ENCODE measurements at regions not wholly inside any gene's neighbourhood (a gene's known extent, or its start where the extent isn't known, plus 50 kb on each side); places are given as distances from the start of the nearest gene placed in this dataset.

DNA sequence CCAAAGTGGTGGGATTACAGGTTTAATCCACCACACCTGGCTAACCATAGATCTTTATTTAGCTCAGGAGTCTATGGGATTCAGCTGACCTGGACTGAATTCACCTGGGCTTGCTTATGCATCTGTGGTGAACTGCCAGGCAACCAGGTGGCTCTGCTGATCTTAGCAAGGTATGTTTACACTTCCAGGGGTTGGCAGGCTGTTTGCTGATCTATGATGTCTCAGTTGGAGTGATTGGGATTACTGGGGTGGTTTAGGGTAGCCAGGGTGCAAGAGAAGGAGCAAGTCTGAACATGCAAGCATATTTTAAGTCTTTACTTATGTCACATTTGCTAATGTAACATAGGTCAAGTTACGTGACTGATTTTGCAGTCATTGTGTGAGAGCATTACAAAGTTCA is 63.6 kb upstream of the JAK2 start:
- peak; percentile 14 for DNase-seq

GRCh38 chr9:4922101-4922500 is 63.0 kb upstream of the JAK2 start:
- DNase-seq: no peak

DNA sequence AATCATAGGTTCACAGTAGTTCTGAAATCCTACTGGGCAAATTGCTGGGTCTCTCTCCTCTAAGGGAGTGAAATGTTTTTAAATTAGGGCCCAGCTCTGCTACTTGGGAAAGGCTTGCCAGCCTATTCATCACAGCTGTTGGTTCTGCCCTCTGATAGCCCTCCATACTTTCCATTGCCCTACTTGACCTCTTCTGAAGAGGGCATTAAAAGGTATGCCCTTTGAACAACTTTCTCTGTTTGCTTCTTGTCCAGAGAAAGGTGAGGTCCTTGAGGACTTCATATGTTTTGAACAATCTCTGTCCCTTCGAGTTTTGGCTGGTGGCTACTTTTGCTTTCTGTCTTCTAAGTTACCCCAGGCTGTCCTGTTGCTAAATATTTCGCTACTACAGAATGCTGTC is 62.3 kb upstream of the JAK2 start:
- no peak for DNase-seq

- DNase-seq: no peak
These were observed 61.9 kb upstream of the JAK2 start for GRCh38 chr9:4923141-4923540.

GRCh38 chr9:4923580-4924544 is 61.2 kb upstream of the JAK2 start:
- DNase-seq: no peak

DNA sequence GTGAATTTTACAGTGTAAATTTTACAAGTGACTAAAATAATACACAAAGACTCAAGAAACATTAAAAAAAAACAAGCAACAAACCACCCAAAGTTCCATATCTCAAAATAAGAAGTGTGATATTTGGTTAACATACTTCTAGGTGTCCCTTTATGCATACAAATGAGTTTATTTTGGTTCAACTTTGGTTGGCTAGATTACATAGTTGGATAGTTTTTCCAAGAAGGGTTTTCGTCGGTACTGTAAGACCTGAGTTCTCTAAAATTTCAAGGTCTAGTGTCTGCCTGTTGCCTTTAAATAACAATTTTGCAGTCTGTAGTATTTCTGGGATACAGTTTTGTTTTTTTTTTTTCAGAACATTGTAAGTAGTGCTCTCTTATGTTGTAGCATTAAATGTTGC is 58.8 kb upstream of the JAK2 start:
- DNase-seq: no peak

DNA sequence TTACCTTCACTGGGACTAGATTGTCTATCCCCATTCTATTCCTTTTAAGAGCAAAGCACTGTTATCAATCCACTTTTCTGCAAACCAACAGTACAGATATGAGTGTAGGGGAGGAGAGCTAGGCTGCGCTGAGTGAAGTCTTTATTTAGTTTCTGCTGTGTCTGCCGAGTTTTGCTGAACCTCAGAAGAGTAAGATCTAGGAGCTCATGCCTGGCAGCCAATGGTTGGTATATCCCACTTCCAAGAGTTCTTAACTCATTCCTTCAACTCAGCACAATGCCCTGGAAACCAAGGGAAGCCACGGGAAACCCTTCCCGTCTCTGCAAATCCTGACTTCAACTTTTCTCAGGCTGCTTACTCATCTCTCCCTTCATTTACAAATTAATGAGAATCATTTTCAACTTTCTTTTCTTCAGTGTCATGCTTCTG is 58.0 kb upstream of the JAK2 start:
- no peak for DNase-seq

DNA sequence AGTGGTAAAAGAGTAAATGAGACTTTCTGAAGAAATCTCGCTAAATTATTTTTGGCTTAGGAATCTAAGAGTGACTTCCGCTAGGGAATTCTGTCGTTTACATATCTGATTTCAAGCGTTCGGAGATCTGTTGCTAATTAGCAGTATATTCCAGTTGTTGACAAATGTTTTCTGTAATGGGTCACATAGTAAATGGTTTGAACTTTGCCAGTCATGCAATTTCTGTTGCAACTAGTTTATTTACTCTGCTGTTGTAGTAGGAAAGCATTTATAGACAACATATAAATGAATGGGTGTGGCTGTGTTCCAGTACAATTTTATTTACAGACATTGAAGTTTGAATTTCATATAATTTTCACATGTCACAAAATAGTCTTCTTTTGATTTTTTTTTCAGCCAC is 57.4 kb upstream of the JAK2 start:
- DNase-seq: no peak

GRCh38 chr9:4929917-4930316 is 55.2 kb upstream of the JAK2 start:
- no peak for DNase-seq

- no peak for DNase-seq
These were observed 52.4 kb upstream of the JAK2 start for GRCh38 chr9:4932681-4933080.

DNA sequence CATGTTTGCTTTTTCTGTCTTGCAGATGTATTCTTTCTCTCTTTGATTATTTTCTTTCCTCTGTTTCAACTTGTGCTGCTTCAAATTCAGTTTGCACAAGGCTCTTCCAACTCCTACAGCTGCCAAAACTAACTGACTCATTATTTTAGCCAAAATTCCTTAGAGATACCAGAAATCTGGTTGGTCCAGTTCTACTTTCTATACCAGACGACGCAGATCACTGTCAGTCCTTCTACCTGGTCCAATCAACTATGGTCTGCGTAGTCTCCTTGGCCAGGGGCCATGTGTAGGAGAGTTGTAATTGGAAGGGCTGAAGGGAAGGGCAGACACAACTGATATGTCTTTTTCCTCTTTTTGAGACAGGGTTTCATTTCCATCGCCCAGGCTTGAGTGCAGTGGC is 51.9 kb upstream of the JAK2 start:
- DNase-seq: no peak

GRCh38 chr9:4933861-4934260 is 51.2 kb upstream of the JAK2 start:
- DNase-seq: no peak

- DNase-seq: peak; percentile 14
These were observed 49.9 kb upstream of the JAK2 start for GRCh38 chr9:4935001-4935672.

All from NCI-H2171 treated with DMSO at 0.1 percent for 48 hours (cell line).